Choroid plexus epithelial cell (primary cell): ENCODE measurements at regions not wholly inside any gene's neighbourhood (a gene's known extent, or its start where the extent isn't known, plus 50 kb on each side); places are given as distances from the start of the nearest gene placed in this dataset.

Experiments
- DNase-seq: peaks from one replicate; pipeline ENCODE4 v3.0.0-alpha.2; 2010; ENCODE audit warnings: low read depth
- H3K4me3 ChIP-seq: 2 replicates; pipeline ENCODE4 v1.5.1; 2011; ENCODE audit warnings: low read depth, mild to moderate bottlenecking, control low read depth, low read length, moderate library complexity
- CTCF ChIP-seq: conservative IDR thresholded peaks from 2 replicates; pipeline ENCODE4 v1.5.1; 2011; ENCODE audit warnings: low read depth, mild to moderate bottlenecking, control low read depth, inconsistent platforms, low read length, moderate library complexity

GRCh38 chr21:17003763-17004373 is 509.0 kb upstream of the CXADR start:
- no peak for TF ChIP-seq CTCF
- DNase-seq = peak; percentile 26
- peak overlapping the region; percentile 30 for H3K4me3 ChIP-seq

- no peak overlapping the region for H3K4me3 ChIP-seq
- no peak for DNase-seq
- TF ChIP-seq CTCF = no peak
These were observed 480.6 kb upstream of the CXADR start for GRCh38 chr21:17032141-17032655.

GRCh38 chr21:17044696-17045095 is 468.1 kb upstream of the CXADR start:
- DNase-seq = no peak
- no peak overlapping the region for H3K4me3 ChIP-seq
- TF ChIP-seq CTCF = no peak

GRCh38 chr21:17045214-17045853 is 467.5 kb upstream of the CXADR start:
- DNase-seq = peak; percentile 64
- TF ChIP-seq CTCF = peak; percentile 60
- H3K4me3 ChIP-seq = no peak overlapping the region

- no peak overlapping the region for H3K4me3 ChIP-seq
- no peak for DNase-seq
- TF ChIP-seq CTCF = no peak
These were observed 463.9 kb upstream of the CXADR start for GRCh38 chr21:17048974-17049373.

GRCh38 chr21:17050156-17050555 is 462.7 kb upstream of the CXADR start:
- TF ChIP-seq CTCF = no peak
- no peak overlapping the region for H3K4me3 ChIP-seq
- DNase-seq = no peak

- no peak overlapping the region for H3K4me3 ChIP-seq
- no peak for TF ChIP-seq CTCF
- no peak for DNase-seq
These were observed 462.2 kb upstream of the CXADR start for GRCh38 chr21:17050646-17051045.
